ENCODE measurements at regions not wholly inside any gene's neighbourhood (a gene's known extent, or its start where the extent isn't known, plus 50 kb on each side); places are given as distances from the start of the nearest gene placed in this dataset.

- no peak overlapping the region for H4K5ac ChIP-seq (ENCODE audit: low read depth, low read length)
- H3K9me3 ChIP-seq (ENCODE audit: control insufficient read depth, insufficient read depth, low read length) = no peaks in the 10 kb centered on the region
- no peaks in the 10 kb centered on the region for H3K9me1 ChIP-seq (ENCODE audit: insufficient read depth, low read length)
- in situ Hi-C loops (cut with MboI; ENCODE audit: low sequenced_read_pairs) = no loop called here
- no peak overlapping the region for H3K23ac ChIP-seq (ENCODE audit: low read depth, low read length)
- no peaks in the 10 kb centered on the region for H4K20me1 ChIP-seq (ENCODE audit: insufficient read depth, low read length)
- H3K4ac ChIP-seq (ENCODE audit: low read depth, low read length) = no peak overlapping the region
- ChIA-PET CTCF (no interaction called here), POLR2A (ENCODE audit: unreplicated experiment) (no interaction called here)
- no peak overlapping the region for H3K14ac ChIP-seq (replicated peaks; ENCODE audit: low read depth, low read length)
- DNase-seq (peak; percentile 2), ATAC-seq (ENCODE audit: low read depth) (no peak)
- H4K8ac ChIP-seq (ENCODE audit: low read depth in 2 of 2, low read length in 2 of 2) = no peak overlapping the region
- no peaks in the 10 kb centered on the region for H3K79me1 ChIP-seq (ENCODE audit: low read depth in 1 of 2, low read length in 2 of 2)
- H2AK5ac ChIP-seq (ENCODE audit: low read depth, low read length) = no peak overlapping the region
- H3K4me3 ChIP-seq (ENCODE audit: insufficient read depth, low read depth, low read length) = no peak overlapping the region
- H3K36me3 ChIP-seq (ENCODE audit: control insufficient read depth, insufficient read depth, low read length) = no peaks in the 10 kb centered on the region
- H4K91ac ChIP-seq (ENCODE audit: insufficient read depth, low read depth, low read length) = no peak overlapping the region
- H2BK15ac ChIP-seq (ENCODE audit: low read depth, low read length) = no peak overlapping the region
- no peak overlapping the region for H2BK120ac ChIP-seq (ENCODE audit: low read depth, low read length)
- BruUV-seq (replicated peaks) = no TSS peak
- no peak overlapping the region for H2BK5ac ChIP-seq (ENCODE audit: low read depth, low read length, poor library complexity, severe bottlenecking)
- dilution Hi-C loops (cut with HindIII; ENCODE audit: low sequenced_read_pairs, unreplicated experiment) = no loop called here
- no peaks in the 10 kb centered on the region for H3K27me3 ChIP-seq (ENCODE audit: control insufficient read depth, insufficient read depth, low read length)
- H3K4me2 ChIP-seq (ENCODE audit: low read depth, low read length) = no peak overlapping the region
- H3K18ac ChIP-seq (ENCODE audit: low read depth, low read length) = no peak overlapping the region
- WGBS, 2 experiments (ENCODE audit: extremely low coverage in 2 of 2, insufficient read length in 1 of 2) = no CpG with 5 or more reads among the region's 4 CpGs
- no peak overlapping the region for H3K56ac ChIP-seq (ENCODE audit: extremely low read depth, insufficient read depth, low read length)
- intact Hi-C loops (cut with micrococcal nuclease) = no loop called here
- no peak overlapping the region for H3K9ac ChIP-seq (ENCODE audit: low read depth, low read length)
- H3K27ac ChIP-seq (ENCODE audit: insufficient read depth, low read length) = no peak overlapping the region
- no peaks in the 10 kb centered on the region for H3K4me1 ChIP-seq (ENCODE audit: control insufficient read depth, insufficient read depth, low read length)
- H2AFZ ChIP-seq (replicated peaks; ENCODE audit: low read length, poor library complexity) = no peak overlapping the region
- TF ChIP-seq RFX5 (IDR thresholded peaks at IDR 0.05; ENCODE audit: low read depth, low read length) (0 out of 2 replicates have a peak, but pooled peaks have one; percentile 13), BHLHE40 (IDR thresholded peaks at IDR 0.05; ENCODE audit: low read depth, low read length) (no peak)
- H2AK9ac ChIP-seq (replicated peaks; ENCODE audit: low read depth, low read length, poor library complexity) = no peak overlapping the region
- H2BK20ac ChIP-seq (ENCODE audit: low read depth, low read length) = no peak overlapping the region
Measured at GRCh38 chr11:82631722-82632630, 101.7 kb downstream of the FAM181B start.
